ENCODE measurements at regions not wholly inside any gene's neighbourhood (a gene's known extent, or its start where the extent isn't known, plus 50 kb on each side); places are given as distances from the start of the nearest gene placed in this dataset.

- TF ChIP-seq CTCF (IDR thresholded peaks at IDR 0.05) = no peak
- no peak for TF ChIP-seq POLR2AphosphoS5 (IDR thresholded peaks at IDR 0.05; ENCODE audit: low read depth, low read length)
- TF ChIP-seq TCF7L2 (IDR thresholded peaks at IDR 0.05; ENCODE audit: low read depth, low read length) = no peak
- no peak for TF ChIP-seq REST (IDR thresholded peaks at IDR 0.05; ENCODE audit: insufficient read depth in 1 of 2, low read depth in 2 of 2, low read length in 1 of 2)
Observed at GRCh38 chr5:103345461-103345860, 86.9 kb downstream of the MACIR start.

All from Panc1 (cell line).